ENCODE measurements at regions not wholly inside any gene's neighbourhood (a gene's known extent, or its start where the extent isn't known, plus 50 kb on each side); places are given as distances from the start of the nearest gene placed in this dataset.

DNA sequence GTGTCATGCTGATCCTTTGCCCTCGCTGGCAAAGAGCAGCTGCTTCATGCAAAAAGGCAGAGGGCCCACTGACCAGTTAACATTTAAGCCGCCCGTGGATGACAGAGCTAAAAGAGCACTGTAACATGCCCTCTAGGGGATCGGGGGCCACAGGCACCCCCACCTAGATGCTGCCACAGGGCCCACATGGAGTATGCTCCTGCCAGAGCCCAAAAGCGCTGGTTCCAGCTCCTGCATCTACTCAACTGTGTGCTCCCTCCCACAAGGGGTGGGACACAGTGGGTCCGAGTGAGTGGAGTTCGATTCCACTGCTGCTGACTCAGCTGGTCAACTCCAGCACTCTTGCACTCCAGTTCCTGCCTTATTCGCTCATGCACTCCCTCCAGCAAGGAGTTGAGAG is 199.8 kb upstream of the CNTNAP2 start:
- TF ChIP-seq, protein P1, sequence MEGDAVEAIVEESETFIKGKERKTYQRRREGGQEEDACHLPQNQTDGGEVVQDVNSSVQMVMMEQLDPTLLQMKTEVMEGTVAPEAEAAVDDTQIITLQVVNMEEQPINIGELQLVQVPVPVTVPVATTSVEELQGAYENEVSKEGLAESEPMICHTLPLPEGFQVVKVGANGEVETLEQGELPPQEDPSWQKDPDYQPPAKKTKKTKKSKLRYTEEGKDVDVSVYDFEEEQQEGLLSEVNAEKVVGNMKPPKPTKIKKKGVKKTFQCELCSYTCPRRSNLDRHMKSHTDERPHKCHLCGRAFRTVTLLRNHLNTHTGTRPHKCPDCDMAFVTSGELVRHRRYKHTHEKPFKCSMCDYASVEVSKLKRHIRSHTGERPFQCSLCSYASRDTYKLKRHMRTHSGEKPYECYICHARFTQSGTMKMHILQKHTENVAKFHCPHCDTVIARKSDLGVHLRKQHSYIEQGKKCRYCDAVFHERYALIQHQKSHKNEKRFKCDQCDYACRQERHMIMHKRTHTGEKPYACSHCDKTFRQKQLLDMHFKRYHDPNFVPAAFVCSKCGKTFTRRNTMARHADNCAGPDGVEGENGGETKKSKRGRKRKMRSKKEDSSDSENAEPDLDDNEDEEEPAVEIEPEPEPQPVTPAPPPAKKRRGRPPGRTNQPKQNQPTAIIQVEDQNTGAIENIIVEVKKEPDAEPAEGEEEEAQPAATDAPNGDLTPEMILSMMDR (IDR thresholded peaks at IDR 0.05) = no peak
- no peak for TF ChIP-seq POLR2A (IDR thresholded peaks at IDR 0.05)

Data from esophagus squamous epithelium (tissue), 4 donors.